HCT116 (cell line): ENCODE measurements at regions not wholly inside any gene's neighbourhood (a gene's known extent, or its start where the extent isn't known, plus 50 kb on each side); places are given as distances from the start of the nearest gene placed in this dataset.

Experiments
- ATAC-seq: fragments of 200-7000 bp; cut with Tn5 transposase; 2 replicates; pipeline ENCODE4 v1.9.1; 2020; ENCODE audit warnings: mild to moderate bottlenecking, moderate library complexity
- BruUV-seq: library from RNA; stranded (reverse); fragments of 400-500 nt; replicated peaks from 2 replicates; lab custom pipeline; 2021; lab: Mats Ljungman, UMichigan
- CTCF ChIA-PET: fragments of 300-600 bp; sonication (Branson Sonifier 250); formaldehyde crosslinking; loops from one replicate; lab custom pipeline; 2021; ENCODE audit warnings: antibody characterized with exemption; lab: Charles Lee
- POLR2A ChIA-PET: fragments of 300-600, 350-600 bp; sonication (Branson Sonifier 250); formaldehyde crosslinking; loops from one replicate; lab custom pipeline; 2021; ENCODE audit warnings: antibody characterized with exemption; lab: Charles Lee
- RAD21 ChIA-PET, 2 experiments: fragments of 300-600 bp; sonication (Branson Sonifier 250); formaldehyde crosslinking; loops; one replicate each; lab custom pipeline; 2023; ENCODE audit warnings: low total read pairs in 2 of 2; ENCODE audit not compliant: uncharacterized antibody in 2 of 2, unreplicated experiment in 2 of 2, low non-redundant PET in 1 of 2; lab: Charles Lee
- DNase-seq: peaks from one replicate; pipeline ENCODE4 v3.0.0-alpha.2; 2010; ENCODE audit warnings: low read depth, low spot score
- H2AFZ ChIP-seq: fragments of 200-600 bp; shearing (Covaris generic), sonication (generic); 2 replicates; pipeline ENCODE4 v1.6.1; 2017; ENCODE audit warnings: low read depth, mixed run types, mixed read lengths, antibody characterized with exemption, low read length; ENCODE audit not compliant: poor library complexity, severe bottlenecking
- H3K27ac ChIP-seq: 2 replicates; pipeline ENCODE4 v1.5.1; 2012; ENCODE audit warnings: low read depth, low read length
- H3K27me3 ChIP-seq: fragments of 200-600 bp; sonication (generic); 2 replicates; pipeline ENCODE4 v1.6.1; 2016; ENCODE audit warnings: mixed run types, low read length, mixed read lengths; ENCODE audit not compliant: insufficient read depth
- H3K36me3 ChIP-seq, 2 experiments: fragments of 200-500 bp in 1 of 2; fragments of 200-600 bp in 1 of 2; sonication (Bioruptor generic) in 1 of 2; sonication (generic) in 1 of 2; 2 replicates each; pipeline versions ENCODE4 v1.5.1 to v1.6.1; 2014 to 2016; ENCODE audit warnings: low read length in 2 of 2, inconsistent platforms in 1 of 2, mixed read lengths in 1 of 2, mixed run types in 1 of 2; ENCODE audit not compliant: insufficient read depth in 2 of 2, control insufficient read depth in 1 of 2
- H3K4me1 ChIP-seq, 2 experiments: fragments of 200-600 bp in 1 of 2; sonication (generic) in 1 of 2; 2 replicates each; pipeline versions ENCODE4 v1.5.1 to v1.6.1; 2012 to 2017; ENCODE audit warnings: low read length in 2 of 2, inconsistent platforms in 1 of 2, mild to moderate bottlenecking in 1 of 2, mixed read lengths in 1 of 2, mixed run types in 1 of 2, moderate library complexity in 1 of 2; ENCODE audit not compliant: insufficient read depth in 2 of 2, control insufficient read depth in 1 of 2
- H3K4me2 ChIP-seq: fragments of 200-600 bp; sonication (generic); 2 replicates; pipeline ENCODE4 v1.6.1; 2017; ENCODE audit warnings: mixed run types, low read length, mixed read lengths
- H3K4me3 ChIP-seq, 2 experiments: fragments of 200-600 bp in 1 of 2; sonication (generic) in 1 of 2; replicated peaks in 1 of 2; 2 replicates each; pipeline ENCODE4 v1.5.1; 2011 to 2016; ENCODE audit warnings: low read length in 2 of 2, control low read depth in 1 of 2, low read depth in 1 of 2, mild to moderate bottlenecking in 1 of 2, mixed read lengths in 1 of 2, mixed run types in 1 of 2
- H3K79me2 ChIP-seq: fragments of 200-600 bp; sonication (generic); 2 replicates; pipeline ENCODE4 v1.6.1; 2017; ENCODE audit warnings: mild to moderate bottlenecking, mixed run types, low read length, moderate library complexity, mixed read lengths; ENCODE audit not compliant: insufficient read depth
- H3K9ac ChIP-seq: fragments of 200-600 bp; sonication (generic); 2 replicates; pipeline ENCODE4 v1.6.1; 2016; ENCODE audit warnings: low read length, mixed read lengths
- H3K9me2 ChIP-seq: fragments of 200-600 bp; sonication (generic), shearing (Covaris generic); 2 replicates; pipeline ENCODE4 v1.6.1; 2017; ENCODE audit warnings: mixed run types, mild to moderate bottlenecking, moderate library complexity; ENCODE audit not compliant: insufficient read depth
- H3K9me3 ChIP-seq, 2 experiments: fragments of 200-500 bp in 1 of 2; fragments of 200-600 bp in 1 of 2; sonication (Bioruptor generic) in 1 of 2; sonication (generic) in 1 of 2; 2 replicates each; pipeline ENCODE4 v1.6.1; 2014 to 2017; ENCODE audit warnings: low read length in 2 of 2, mixed read lengths in 2 of 2, inconsistent platforms in 1 of 2, low read depth in 1 of 2, mild to moderate bottlenecking in 1 of 2, mixed run types in 1 of 2, moderate library complexity in 1 of 2; ENCODE audit not compliant: control insufficient read depth in 1 of 2, insufficient read depth in 1 of 2
- H4K20me1 ChIP-seq: fragments of 200-600 bp; sonication (generic), shearing (Covaris generic); 2 replicates; pipeline ENCODE4 v1.6.1; 2017; ENCODE audit warnings: mixed run types, mild to moderate bottlenecking, moderate library complexity; ENCODE audit not compliant: insufficient read depth
- CEBPB ChIP-seq: IDR thresholded peaks from 2 replicates; pipeline ENCODE4 v1.6.1; 2012; ENCODE audit warnings: low read depth
- EGR1 ChIP-seq: IDR thresholded peaks from 2 replicates; pipeline ENCODE4 v1.6.1; 2012; ENCODE audit warnings: low read depth
- RAD21 ChIP-seq: IDR thresholded peaks from 2 replicates; pipeline ENCODE4 v1.6.1; 2012; ENCODE audit warnings: low read depth, mild to moderate bottlenecking
- SIN3A ChIP-seq: IDR thresholded peaks from 2 replicates; pipeline ENCODE4 v1.6.1; 2012; ENCODE audit warnings: low read depth
- TCF7L2 ChIP-seq: IDR thresholded peaks from 2 replicates; pipeline ENCODE4 v1.7.0; 2011; ENCODE audit warnings: borderline replicate concordance, inconsistent platforms; ENCODE audit not compliant: insufficient read depth, insufficient read length; ENCODE audit errors: extremely low read depth
- intact Hi-C: fragments of 100-400 bp; cut with micrococcal nuclease; formaldehyde crosslinking; loops from 2 replicates; pipeline ENCODE4 v1.10.0; 2022
- TF ChIP-seq, protein P1 (sequence below), 3 experiments: fragments of 200-600 bp in 1 of 3; sonication (generic) in 1 of 3; IDR thresholded peaks in 2 of 3; conservative IDR thresholded peaks in 1 of 3; 2 replicates each; pipeline ENCODE4 v1.5.1; 2012 to 2017; ENCODE audit warnings: low read depth in 2 of 3, low read length in 2 of 3, antibody characterized with exemption in 1 of 3, borderline replicate concordance in 1 of 3, control low read depth in 1 of 3, mild to moderate bottlenecking in 1 of 3, mixed read lengths in 1 of 3, mixed run types in 1 of 3, moderate library complexity in 1 of 3; ENCODE audit not compliant: insufficient read depth in 1 of 3

DNA sequence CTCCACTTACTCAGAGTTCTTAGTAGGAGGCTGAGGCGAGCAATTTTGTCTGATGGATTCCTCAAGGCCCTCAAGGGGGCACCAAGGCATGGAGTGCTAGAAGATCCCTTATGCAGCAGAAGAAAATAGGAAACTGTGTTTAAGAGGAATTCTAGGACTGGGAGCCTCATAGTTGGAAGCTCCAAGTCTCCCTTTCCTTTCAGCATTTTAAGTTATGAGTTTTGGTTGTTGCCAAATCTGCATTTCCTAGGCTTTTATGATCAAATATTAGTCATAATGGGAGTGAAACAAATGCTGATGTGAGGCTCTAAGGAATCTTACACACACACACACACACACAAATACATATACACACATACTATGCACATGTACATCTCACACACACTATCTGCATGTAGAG lies 714.0 kb downstream of the UTRN start:
- ChIA-PET RAD21 (no interaction called here), POLR2A (no interaction called here), CTCF (no interaction called here)
- H3K27ac ChIP-seq, result no peak overlapping the region
- no peak overlapping the region for H3K9ac ChIP-seq
- no peaks in the 10 kb centered on the region for H3K27me3 ChIP-seq
- no peak overlapping the region for H3K4me2 ChIP-seq
- no peaks in the 10 kb centered on the region for H3K79me2 ChIP-seq
- H3K4me3 ChIP-seq, result no peak overlapping the region
- DNase-seq (no peak), ATAC-seq (peak; percentile 47; the same call in 1 of the 2 replicates)
- H2AFZ ChIP-seq, result no peak overlapping the region
- H3K36me3 ChIP-seq, result no peaks in the 10 kb centered on the region
- H3K9me2 ChIP-seq, result peaks cover 5% of the 10 kb centered on the region; the same call in 1 of the 2 replicates
- TF ChIP-seq RAD21, result peak; percentile 28; the same call in 1 of the 2 replicates
- TF ChIP-seq, protein P1, sequence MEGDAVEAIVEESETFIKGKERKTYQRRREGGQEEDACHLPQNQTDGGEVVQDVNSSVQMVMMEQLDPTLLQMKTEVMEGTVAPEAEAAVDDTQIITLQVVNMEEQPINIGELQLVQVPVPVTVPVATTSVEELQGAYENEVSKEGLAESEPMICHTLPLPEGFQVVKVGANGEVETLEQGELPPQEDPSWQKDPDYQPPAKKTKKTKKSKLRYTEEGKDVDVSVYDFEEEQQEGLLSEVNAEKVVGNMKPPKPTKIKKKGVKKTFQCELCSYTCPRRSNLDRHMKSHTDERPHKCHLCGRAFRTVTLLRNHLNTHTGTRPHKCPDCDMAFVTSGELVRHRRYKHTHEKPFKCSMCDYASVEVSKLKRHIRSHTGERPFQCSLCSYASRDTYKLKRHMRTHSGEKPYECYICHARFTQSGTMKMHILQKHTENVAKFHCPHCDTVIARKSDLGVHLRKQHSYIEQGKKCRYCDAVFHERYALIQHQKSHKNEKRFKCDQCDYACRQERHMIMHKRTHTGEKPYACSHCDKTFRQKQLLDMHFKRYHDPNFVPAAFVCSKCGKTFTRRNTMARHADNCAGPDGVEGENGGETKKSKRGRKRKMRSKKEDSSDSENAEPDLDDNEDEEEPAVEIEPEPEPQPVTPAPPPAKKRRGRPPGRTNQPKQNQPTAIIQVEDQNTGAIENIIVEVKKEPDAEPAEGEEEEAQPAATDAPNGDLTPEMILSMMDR (IDR thresholded peaks at IDR 0.05 in 2 of 3, conservative IDR thresholded peaks at IDR 0.05 in 1 of 3; ENCODE audit: borderline replicate concordance in 1 of 3, insufficient read depth in 1 of 3, low read depth in 2 of 3, low read length in 2 of 3), result no peak
- no peaks in the 10 kb centered on the region for H3K9me3 ChIP-seq
- no peaks in the 10 kb centered on the region for H4K20me1 ChIP-seq
- H3K4me1 ChIP-seq, result peaks cover 0 to under 1% of the 10 kb centered on the region in 2 experiments; a peak in 1 of 4 replicates
- intact Hi-C loops, result no loop called here
- BruUV-seq, result no TSS peak

DNA sequence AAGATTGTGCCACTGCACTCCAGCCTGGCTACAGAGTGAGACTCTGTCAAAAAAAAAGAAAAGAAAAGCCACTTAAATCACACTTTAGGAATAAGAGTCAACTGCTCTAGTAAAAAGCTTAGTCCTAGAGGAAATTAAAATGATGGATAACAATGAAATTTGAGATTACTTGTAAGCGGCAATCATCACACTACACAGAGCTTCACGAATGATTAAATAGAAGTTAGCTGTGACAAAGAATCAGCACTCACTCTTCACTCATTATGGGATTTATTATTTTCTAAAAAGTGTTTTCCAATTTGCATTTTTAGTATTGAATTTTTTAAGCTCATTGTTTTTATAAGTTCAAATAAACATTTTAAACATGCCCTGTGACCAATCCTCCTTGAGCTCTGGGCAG lies 718.0 kb downstream of the UTRN start:
- intact Hi-C loops, result no loop called here
- H2AFZ ChIP-seq, result peak overlapping the region; percentile 3
- POLR2A ChIA-PET, result no interaction called here
- H3K9me2 ChIP-seq, result no peaks in the 10 kb centered on the region; the same call in 1 of the 2 replicates
- DNase-seq, result no peak
- no peaks in the 10 kb centered on the region for H3K36me3 ChIP-seq
- H3K9ac ChIP-seq, result no peak overlapping the region
- H3K9me3 ChIP-seq, result no peaks in the 10 kb centered on the region
- CTCF ChIA-PET, result no interaction called here
- no peak overlapping the region for H3K4me3 ChIP-seq
- H3K4me2 ChIP-seq, result no peak overlapping the region
- RAD21 ChIA-PET, result no interaction called here
- TF ChIP-seq RAD21, result no peak
- TF ChIP-seq, protein P1 (IDR thresholded peaks at IDR 0.05 in 2 of 3, conservative IDR thresholded peaks at IDR 0.05 in 1 of 3; ENCODE audit: borderline replicate concordance in 1 of 3, insufficient read depth in 1 of 3, low read depth in 2 of 3, low read length in 2 of 3), result no peak
- no peak for TF ChIP-seq SIN3A
- no peak for TF ChIP-seq CEBPB
- no peak for TF ChIP-seq TCF7L2
- no peak for TF ChIP-seq EGR1
- TF ChIP-seq, all 23 proteins: peak for 0
- ATAC-seq, result no peak
- Histone ChIP-seq H3K27ac (no peak overlapping the region), H3K4me1 (no peaks in the 10 kb centered on the region), H4K20me1 (no peaks in the 10 kb centered on the region), H3K27me3 (no peaks in the 10 kb centered on the region), H3K79me2 (no peaks in the 10 kb centered on the region)
- BruUV-seq, result no TSS peak
